AG04449 (cell line): ENCODE measurements at regions not wholly inside any gene's neighbourhood (a gene's known extent, or its start where the extent isn't known, plus 50 kb on each side); places are given as distances from the start of the nearest gene placed in this dataset.

Experiments used
- CTCF ChIA-PET: fragments of 350-600 bp; formaldehyde crosslinking; extraction: SDS; loops from one replicate; lab custom pipeline; 2021; ENCODE audit warnings: antibody characterized with exemption; lab: Yijun Ruan, JAX
- POLR2A ChIA-PET: fragments of 400-600, 350-600 bp; formaldehyde crosslinking; extraction: SDS; loops from one replicate; lab custom pipeline; 2020; ENCODE audit warnings: antibody characterized with exemption, inconsistent platforms; lab: Yijun Ruan, JAX
- DNase-seq: peaks from one replicate; pipeline ENCODE4 v3.0.0-alpha.2; 2010; ENCODE audit warnings: low read depth, low spot score
- H3K4me3 ChIP-seq: 2 replicates; pipeline ENCODE4 v1.5.1; 2011; ENCODE audit warnings: low read depth, mild to moderate bottlenecking, control low read depth, low read length
- CTCF ChIP-seq: IDR thresholded peaks from one replicate; pipeline ENCODE4 v1.5.1; 2011; ENCODE audit warnings: mild to moderate bottlenecking, moderate library complexity, low read length, control low read depth, inconsistent platforms; ENCODE audit not compliant: insufficient read depth; ENCODE audit errors: missing control alignments

- CTCF ChIA-PET = no interaction called here
- no peak for TF ChIP-seq CTCF
- no peak for DNase-seq
- POLR2A ChIA-PET = no interaction called here
- H3K4me3 ChIP-seq = no peak overlapping the region
Measured at GRCh38 chr7:138226001-138226476, 149.8 kb downstream of the AKR1D1 start.

- CTCF ChIA-PET = no interaction called here
- POLR2A ChIA-PET = no interaction called here
- DNase-seq = no peak
- no peak overlapping the region for H3K4me3 ChIP-seq
- no peak for TF ChIP-seq CTCF
Measured at GRCh38 chr7:138226745-138227279, 150.6 kb downstream of the AKR1D1 start.

GRCh38 chr7:138228119-138228518, 151.9 kb downstream of the AKR1D1 start:
- CTCF ChIA-PET = no interaction called here
- H3K4me3 ChIP-seq = no peak overlapping the region
- no peak for TF ChIP-seq CTCF
- DNase-seq = no peak
- POLR2A ChIA-PET = no interaction called here

GRCh38 chr7:138228769-138229168, 152.5 kb downstream of the AKR1D1 start:
- no peak for DNase-seq
- ChIA-PET POLR2A (no interaction called here), CTCF (no interaction called here)
- TF ChIP-seq CTCF = no peak
- H3K4me3 ChIP-seq = no peak overlapping the region

GRCh38 chr7:138233189-138233588, 156.9 kb downstream of the AKR1D1 start:
- CTCF ChIA-PET = no interaction called here
- POLR2A ChIA-PET = no interaction called here
- H3K4me3 ChIP-seq = no peak overlapping the region
- no peak for TF ChIP-seq CTCF
- no peak for DNase-seq

GRCh38 chr7:138235207-138235606, 158.9 kb downstream of the AKR1D1 start:
- TF ChIP-seq CTCF = no peak
- DNase-seq = no peak
- POLR2A ChIA-PET = no interaction called here
- no peak overlapping the region for H3K4me3 ChIP-seq
- CTCF ChIA-PET = no interaction called here
